GM19395 (cell line): ENCODE measurements at regions not wholly inside any gene's neighbourhood (a gene's known extent, or its start where the extent isn't known, plus 50 kb on each side); places are given as distances from the start of the nearest gene placed in this dataset.
A peak's percentile ranks its signal among the peaks of the same experiment; 100 is the strongest.
"Not testable (repeated sequence)": the region's sequence is repeated elsewhere in the genome, so short reads cannot be mapped to it uniquely, and the experiment has no call there.

Experiments
- ATAC-seq: cut with Tn5 transposase; IDR thresholded peaks from one replicate; pipeline ENCODE4 v1.9.1; 2021; ENCODE audit warnings: mild to moderate bottlenecking, moderate library complexity; ENCODE audit not compliant: unreplicated experiment

- ATAC-seq = no peak
Measured at GRCh38 chr3:124620600-124621063, 109.6 kb upstream of the UMPS start.

- ATAC-seq = no peak
Measured at GRCh38 chr3:124621498-124621897, 108.8 kb upstream of the UMPS start.

- no peak for ATAC-seq
Measured at GRCh38 chr3:124625074-124625473, 105.2 kb upstream of the UMPS start.

GRCh38 chr3:124627501-124627908 is 102.7 kb upstream of the UMPS start:
- ATAC-seq = no peak

- ATAC-seq = no peak
Measured at GRCh38 chr3:124628863-124629262, 101.4 kb upstream of the UMPS start.

GRCh38 chr3:124629497-124629896 is 100.8 kb upstream of the UMPS start:
- no peak for ATAC-seq

- ATAC-seq = no peak
Measured at GRCh38 chr3:124630960-124631359, 99.3 kb upstream of the UMPS start.

GRCh38 chr3:124631727-124632126 is 98.5 kb upstream of the UMPS start:
- no peak for ATAC-seq

- no peak for ATAC-seq
Measured at GRCh38 chr3:124632566-124633140, 97.6 kb upstream of the UMPS start.

- no peak for ATAC-seq
Measured at GRCh38 chr3:124633524-124633923, 96.7 kb upstream of the UMPS start.

- peak; percentile 73 for ATAC-seq
Measured at GRCh38 chr3:124634210-124635168, 95.8 kb upstream of the UMPS start.

GRCh38 chr3:124635169-124635539 is 95.1 kb upstream of the UMPS start:
- ATAC-seq = no peak

- no peak for ATAC-seq
Measured at GRCh38 chr3:124636101-124636862, 94.0 kb upstream of the UMPS start.

GRCh38 chr3:124636863-124637296 is 93.4 kb upstream of the UMPS start:
- no peak for ATAC-seq

GRCh38 chr3:124639406-124640237 is 90.6 kb upstream of the UMPS start:
- ATAC-seq = peak; percentile 67

- ATAC-seq = no peak
Measured at GRCh38 chr3:124640635-124641306, 89.5 kb upstream of the UMPS start.

- ATAC-seq = no peak
Measured at GRCh38 chr3:124643453-124643852, 86.8 kb upstream of the UMPS start.

GRCh38 chr3:124646186-124646585 is 84.1 kb upstream of the UMPS start:
- not testable (repeated sequence) for ATAC-seq

- ATAC-seq = no peak
Measured at GRCh38 chr3:124648551-124648950, 81.7 kb upstream of the UMPS start.

- no peak for ATAC-seq
Measured at GRCh38 chr3:124650798-124651197, 79.5 kb upstream of the UMPS start.
